ENCODE measurements at regions not wholly inside any gene's neighbourhood (a gene's known extent, or its start where the extent isn't known, plus 50 kb on each side); places are given as distances from the start of the nearest gene placed in this dataset.

GRCh38 chr6:85995339-85996033 is 352.8 kb upstream of the SYNCRIP start:
- Mint-ChIP-seq H3K4me3 (no peak overlapping the region), H3K27ac (no peak overlapping the region), H3K36me3 (ENCODE audit: low read depth) (no peaks in the 10 kb centered on the region), H3K4me1 (no peaks in the 10 kb centered on the region), H3K9me3 (no peaks in the 10 kb centered on the region), H3K27me3 (no peaks in the 10 kb centered on the region)
- no peak for DNase-seq
- intact Hi-C loops (cut with micrococcal nuclease), result no loop called here

DNA sequence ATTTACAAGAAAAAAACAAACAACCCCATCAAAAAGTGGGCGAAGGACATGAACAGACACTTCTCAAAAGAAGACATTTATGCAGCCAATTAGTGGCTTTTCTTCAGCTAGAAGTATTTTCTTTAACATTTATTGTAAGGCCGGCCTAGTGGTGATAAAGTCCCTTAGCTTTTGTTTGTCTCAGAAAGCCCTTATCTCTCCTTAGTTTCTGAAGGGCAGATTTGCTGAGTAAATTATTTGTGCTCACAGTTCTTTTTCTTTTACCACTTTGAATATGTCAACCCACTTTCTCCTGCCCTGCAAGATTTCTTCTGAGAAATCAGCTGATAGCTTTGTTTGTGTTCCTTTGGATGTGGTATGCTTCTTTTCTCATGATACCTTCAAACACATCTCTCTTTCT is 344.0 kb upstream of the SYNCRIP start:
- no peaks in the 10 kb centered on the region for H3K4me1 Mint-ChIP-seq
- intact Hi-C loops (cut with micrococcal nuclease), result no loop called here
- DNase-seq, result no peak
- no peak overlapping the region for H3K4me3 Mint-ChIP-seq
- no peak overlapping the region for H3K27ac Mint-ChIP-seq
- H3K36me3 Mint-ChIP-seq (ENCODE audit: low read depth), result no peaks in the 10 kb centered on the region
- peaks cover 16% of the 10 kb centered on the region for H3K9me3 Mint-ChIP-seq
- H3K27me3 Mint-ChIP-seq, result no peaks in the 10 kb centered on the region

DNA sequence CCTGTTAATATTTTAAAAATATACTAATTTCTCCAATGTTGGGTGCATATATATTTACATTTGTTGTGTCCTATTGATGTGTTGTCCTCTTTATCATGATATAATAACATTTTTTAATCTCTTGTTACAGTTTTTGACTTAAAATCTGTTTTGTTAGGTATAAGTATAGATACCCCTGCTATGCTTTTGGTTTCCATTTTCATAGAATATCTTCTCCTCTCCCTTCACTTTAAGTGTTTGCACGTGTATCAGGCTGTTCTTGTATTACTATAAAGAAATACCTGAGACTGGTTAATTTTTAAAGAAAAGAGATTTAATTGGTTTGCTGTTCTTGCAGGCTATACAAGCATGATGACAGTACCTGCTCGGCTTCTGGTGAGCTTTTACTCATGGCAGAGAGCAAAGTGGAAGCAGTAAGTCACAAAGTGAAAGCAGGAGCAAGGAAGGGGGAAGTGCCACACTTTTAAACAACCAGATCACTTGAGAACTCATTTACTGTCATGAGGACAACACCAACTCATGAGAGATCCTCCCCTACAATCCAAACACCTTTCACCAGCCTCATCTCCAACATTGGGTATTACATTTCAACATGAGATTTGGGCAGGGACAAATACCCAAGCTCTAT is 340.5 kb upstream of the SYNCRIP start:
- H3K27ac Mint-ChIP-seq, result no peak overlapping the region
- DNase-seq, result no peak
- intact Hi-C loops (cut with micrococcal nuclease), result no loop called here
- H3K9me3 Mint-ChIP-seq, result peaks cover 11% of the 10 kb centered on the region
- no peaks in the 10 kb centered on the region for H3K27me3 Mint-ChIP-seq
- H3K4me1 Mint-ChIP-seq, result no peaks in the 10 kb centered on the region
- H3K36me3 Mint-ChIP-seq (ENCODE audit: low read depth), result no peaks in the 10 kb centered on the region
- H3K4me3 Mint-ChIP-seq, result no peak overlapping the region

DNA sequence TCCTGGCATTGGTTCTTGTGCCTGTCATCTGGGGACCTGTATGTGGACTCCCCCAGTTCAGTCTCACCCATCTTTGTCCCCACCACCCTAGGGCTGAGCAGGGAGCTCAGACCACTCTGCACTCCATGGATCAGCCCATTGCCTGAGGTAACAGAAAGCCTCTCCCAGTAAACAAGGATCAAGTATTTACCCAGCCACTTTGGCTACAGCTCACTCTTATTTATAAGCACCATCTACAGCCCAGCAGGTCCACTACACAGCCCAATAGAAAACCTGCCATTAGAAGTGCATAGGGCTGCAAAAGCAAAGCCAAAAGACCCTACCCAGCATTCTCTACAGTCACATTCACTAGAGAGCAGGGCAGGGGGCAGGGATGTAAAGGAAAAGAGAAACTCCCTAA is 335.0 kb upstream of the SYNCRIP start:
- Mint-ChIP-seq H3K27ac (no peak overlapping the region), H3K4me3 (no peak overlapping the region), H3K36me3 (ENCODE audit: low read depth) (no peaks in the 10 kb centered on the region), H3K4me1 (no peaks in the 10 kb centered on the region), H3K9me3 (no peaks in the 10 kb centered on the region), H3K27me3 (no peaks in the 10 kb centered on the region)
- DNase-seq, result no peak
- intact Hi-C loops (cut with micrococcal nuclease), result no loop called here

- intact Hi-C loops (cut with micrococcal nuclease), result no loop called here
- Mint-ChIP-seq H3K36me3 (ENCODE audit: low read depth) (no peaks in the 10 kb centered on the region), H3K4me1 (no peaks in the 10 kb centered on the region), H3K27ac (no peak overlapping the region), H3K27me3 (no peaks in the 10 kb centered on the region), H3K9me3 (no peaks in the 10 kb centered on the region), H3K4me3 (no peak overlapping the region)
- DNase-seq, result no peak
Observed at GRCh38 chr6:85975957-85976356, 333.3 kb upstream of the SYNCRIP start.

DNA sequence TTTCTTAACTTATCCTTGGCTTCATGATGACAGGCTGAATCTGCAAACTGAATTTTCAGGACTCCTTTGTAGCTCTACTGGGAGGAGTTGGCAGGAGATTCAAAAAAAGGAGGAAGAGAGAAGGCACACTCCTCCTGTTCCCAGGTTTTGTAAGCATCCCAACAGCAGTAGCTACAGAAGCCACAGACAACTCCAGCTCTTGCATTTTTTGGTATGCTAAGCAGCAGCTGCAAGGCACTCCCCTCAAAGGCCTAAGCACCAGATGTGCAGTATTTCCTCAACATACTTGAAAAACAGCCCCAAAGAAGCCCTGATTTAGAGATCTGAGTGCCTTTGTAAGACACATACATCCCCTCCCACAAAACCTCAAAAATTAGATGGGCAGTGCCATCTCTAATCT is 328.6 kb upstream of the SYNCRIP start:
- no peak overlapping the region for H3K4me3 Mint-ChIP-seq
- H3K27ac Mint-ChIP-seq, result no peak overlapping the region
- intact Hi-C loops (cut with micrococcal nuclease), result no loop called here
- H3K9me3 Mint-ChIP-seq, result no peaks in the 10 kb centered on the region
- no peak for DNase-seq
- no peaks in the 10 kb centered on the region for H3K27me3 Mint-ChIP-seq
- H3K4me1 Mint-ChIP-seq, result no peaks in the 10 kb centered on the region
- H3K36me3 Mint-ChIP-seq (ENCODE audit: low read depth), result no peaks in the 10 kb centered on the region

GRCh38 chr6:85966828-85967227 is 324.1 kb upstream of the SYNCRIP start:
- Mint-ChIP-seq H3K9me3 (no peaks in the 10 kb centered on the region), H3K4me1 (no peaks in the 10 kb centered on the region), H3K4me3 (no peak overlapping the region), H3K36me3 (ENCODE audit: low read depth) (no peaks in the 10 kb centered on the region), H3K27ac (no peak overlapping the region), H3K27me3 (no peaks in the 10 kb centered on the region)
- intact Hi-C loops (cut with micrococcal nuclease), result no loop called here
- no peak for DNase-seq

DNA sequence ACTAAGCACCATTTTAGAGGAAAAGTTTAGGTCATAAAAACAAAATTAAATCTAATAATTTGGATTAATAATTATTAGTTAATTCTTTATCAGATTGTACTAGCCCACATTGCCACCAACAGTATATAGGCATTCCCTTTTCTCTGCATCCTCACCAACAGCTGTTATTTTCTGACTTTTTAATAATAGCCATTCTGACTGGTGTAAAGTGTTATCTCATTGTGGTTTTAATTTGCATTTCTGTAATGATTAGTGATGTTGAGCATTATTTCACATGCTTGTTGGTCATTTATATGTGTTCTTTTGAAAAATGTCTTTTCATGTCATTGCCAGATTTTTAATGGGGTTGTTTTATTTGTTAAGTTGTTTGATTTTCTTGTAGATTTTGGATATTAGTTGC is 319.1 kb upstream of the SYNCRIP start:
- no peaks in the 10 kb centered on the region for H3K36me3 Mint-ChIP-seq (ENCODE audit: low read depth)
- intact Hi-C loops (cut with micrococcal nuclease), result no loop called here
- H3K4me1 Mint-ChIP-seq, result no peaks in the 10 kb centered on the region
- DNase-seq, result no peak
- no peaks in the 10 kb centered on the region for H3K9me3 Mint-ChIP-seq
- no peaks in the 10 kb centered on the region for H3K27me3 Mint-ChIP-seq
- no peak overlapping the region for H3K4me3 Mint-ChIP-seq
- no peak overlapping the region for H3K27ac Mint-ChIP-seq

GRCh38 chr6:85961125-85961524 is 318.4 kb upstream of the SYNCRIP start:
- no peaks in the 10 kb centered on the region for H3K27me3 Mint-ChIP-seq
- no peaks in the 10 kb centered on the region for H3K4me1 Mint-ChIP-seq
- no peaks in the 10 kb centered on the region for H3K9me3 Mint-ChIP-seq
- no peak overlapping the region for H3K27ac Mint-ChIP-seq
- intact Hi-C loops (cut with micrococcal nuclease), result no loop called here
- no peaks in the 10 kb centered on the region for H3K36me3 Mint-ChIP-seq (ENCODE audit: low read depth)
- no peak for DNase-seq
- no peak overlapping the region for H3K4me3 Mint-ChIP-seq

DNA sequence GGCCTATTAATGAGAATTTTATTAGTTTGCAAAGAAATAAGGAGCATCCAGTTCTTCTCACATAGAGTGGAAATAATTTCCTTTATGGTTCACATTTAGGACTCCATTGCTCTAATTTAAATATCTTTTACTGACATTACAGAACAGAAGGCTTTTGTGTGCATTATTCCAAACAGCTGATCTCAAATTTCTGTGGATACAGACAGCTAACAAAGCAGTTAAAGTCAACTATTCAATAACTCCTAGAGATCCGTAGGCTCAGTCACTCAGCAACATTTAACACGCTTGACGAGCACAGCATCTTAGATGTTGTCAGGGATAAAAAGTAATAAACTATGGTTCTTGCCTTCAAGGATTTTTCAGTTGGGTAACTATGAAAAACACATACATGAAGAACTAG is 305.8 kb upstream of the SYNCRIP start:
- H3K27me3 Mint-ChIP-seq, result no peaks in the 10 kb centered on the region

DNA sequence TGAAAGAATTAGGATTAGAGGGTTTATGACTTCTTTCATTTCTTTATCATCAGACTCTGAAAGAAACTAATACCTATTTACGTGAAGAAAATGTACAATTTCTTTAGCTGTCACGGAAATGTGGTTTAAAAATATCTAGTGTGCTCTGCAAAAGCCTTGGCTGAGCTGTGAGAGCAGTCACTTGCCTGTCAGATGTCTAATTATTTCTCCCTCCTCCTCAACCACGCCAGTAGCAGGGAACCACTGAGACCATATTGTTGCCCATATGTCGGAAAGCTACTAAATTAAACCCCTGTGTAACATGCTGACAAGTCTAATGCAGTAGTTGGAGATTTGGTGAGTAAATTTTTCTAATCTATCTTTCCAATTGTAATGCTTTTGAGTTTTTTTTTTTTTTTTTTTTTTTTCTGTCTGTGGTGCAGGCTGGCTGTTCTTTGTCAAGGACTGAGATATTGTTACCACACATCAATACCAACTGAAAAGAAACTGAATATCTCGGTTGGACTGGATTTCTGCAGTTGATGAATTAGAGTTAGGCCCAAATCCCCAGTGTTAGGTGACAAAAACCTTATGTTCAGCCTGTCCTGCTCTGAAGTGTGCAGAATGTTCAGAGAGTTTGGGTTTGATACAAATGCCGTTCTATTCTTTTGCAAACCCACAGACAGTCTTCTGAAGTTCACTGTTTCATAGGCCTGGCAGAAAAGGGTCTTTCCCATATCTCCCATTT is 302.9 kb upstream of the SYNCRIP start:
- DNase-seq, result no peak
- Mint-ChIP-seq H3K27me3 (no peaks in the 10 kb centered on the region), H3K4me1 (no peaks in the 10 kb centered on the region), H3K4me3 (no peak overlapping the region), H3K9me3 (no peaks in the 10 kb centered on the region), H3K27ac (no peak overlapping the region), H3K36me3 (ENCODE audit: low read depth) (no peaks in the 10 kb centered on the region)
- intact Hi-C loops (cut with micrococcal nuclease), result no loop called here

More for the DNA sequence above, 305.8 kb upstream of the SYNCRIP start:
- intact Hi-C loops (cut with micrococcal nuclease), result no loop called here
- Mint-ChIP-seq H3K27ac (no peak overlapping the region), H3K36me3 (ENCODE audit: low read depth) (no peaks in the 10 kb centered on the region), H3K9me3 (peaks cover 6% of the 10 kb centered on the region), H3K4me3 (no peak overlapping the region), H3K4me1 (no peaks in the 10 kb centered on the region)
- DNase-seq, result no peak

DNA sequence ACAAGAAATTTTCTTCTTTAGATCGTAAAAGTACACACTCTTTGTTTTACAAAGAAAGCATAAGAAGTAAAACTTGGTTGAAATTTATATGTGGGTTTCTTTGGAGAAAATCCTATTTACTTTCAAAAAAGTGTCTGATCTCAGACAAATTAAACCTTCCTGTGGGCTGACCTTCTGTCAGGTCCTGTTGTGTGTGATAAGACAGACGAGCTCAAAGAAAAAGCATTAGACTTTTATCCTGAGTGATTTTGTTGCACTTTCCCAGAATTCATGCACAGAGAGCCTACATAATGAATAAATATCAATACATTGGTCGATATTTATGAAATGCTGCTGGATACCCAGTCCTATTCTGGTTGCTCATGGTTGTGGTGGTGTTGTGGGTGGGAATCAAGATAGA is 302.1 kb upstream of the SYNCRIP start:
- no peak for DNase-seq
- Mint-ChIP-seq H3K36me3 (ENCODE audit: low read depth) (no peaks in the 10 kb centered on the region), H3K4me1 (no peaks in the 10 kb centered on the region), H3K4me3 (no peak overlapping the region), H3K27me3 (no peaks in the 10 kb centered on the region), H3K9me3 (no peaks in the 10 kb centered on the region), H3K27ac (no peak overlapping the region)
- intact Hi-C loops (cut with micrococcal nuclease), result no loop called here

GRCh38 chr6:85942844-85943243 is 300.2 kb upstream of the SYNCRIP start:
- no peaks in the 10 kb centered on the region for H3K36me3 Mint-ChIP-seq (ENCODE audit: low read depth)
- H3K9me3 Mint-ChIP-seq, result no peaks in the 10 kb centered on the region
- H3K4me3 Mint-ChIP-seq, result no peak overlapping the region
- H3K27ac Mint-ChIP-seq, result no peak overlapping the region
- H3K27me3 Mint-ChIP-seq, result no peaks in the 10 kb centered on the region
- no peaks in the 10 kb centered on the region for H3K4me1 Mint-ChIP-seq
- intact Hi-C loops (cut with micrococcal nuclease), result no loop called here
- DNase-seq, result no peak

DNA sequence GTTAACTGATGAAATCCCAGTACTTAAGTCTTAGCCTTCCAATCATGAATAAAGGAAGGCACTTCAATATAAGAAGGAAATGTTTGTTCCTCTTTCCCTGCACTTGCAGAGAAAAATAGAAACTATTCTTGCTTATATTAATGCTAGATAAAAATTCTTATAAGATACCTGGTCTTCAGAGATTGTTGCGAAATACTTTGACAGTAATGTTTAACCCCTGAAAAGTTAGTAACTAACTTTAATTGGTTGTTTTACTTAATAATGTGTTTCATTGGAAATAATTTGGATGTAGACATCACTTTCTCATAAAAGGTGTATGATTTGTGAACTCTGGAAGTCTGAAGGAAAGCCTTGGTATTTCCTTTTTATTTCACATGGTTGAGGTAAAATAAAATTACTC is 294.2 kb upstream of the SYNCRIP start:
- Mint-ChIP-seq H3K4me3 (no peak overlapping the region), H3K4me1 (no peaks in the 10 kb centered on the region), H3K36me3 (ENCODE audit: low read depth) (no peaks in the 10 kb centered on the region), H3K9me3 (no peaks in the 10 kb centered on the region), H3K27ac (no peak overlapping the region), H3K27me3 (no peaks in the 10 kb centered on the region)
- intact Hi-C loops (cut with micrococcal nuclease), result no loop called here
- no peak for DNase-seq
